ENCODE measurements at regions not wholly inside any gene's neighbourhood (a gene's known extent, or its start where the extent isn't known, plus 50 kb on each side); places are given as distances from the start of the nearest gene placed in this dataset.

- TF ChIP-seq EZH2 (IDR thresholded peaks at IDR 0.05; ENCODE audit: insufficient read depth, poor library complexity, severe bottlenecking) (no peak), EZH2phosphoT487 (IDR thresholded peaks at IDR 0.05; ENCODE audit: insufficient read depth, low read depth) (no peak)
These were observed 84.1 kb upstream of the ARHGEF3 start for GRCh38 chr3:56885879-56886278.
